GM19351 (cell line): ENCODE measurements at regions not wholly inside any gene's neighbourhood (a gene's known extent, or its start where the extent isn't known, plus 50 kb on each side); places are given as distances from the start of the nearest gene placed in this dataset.
"Not testable (repeated sequence)": the region's sequence is repeated elsewhere in the genome, so short reads cannot be mapped to it uniquely, and the experiment has no call there.

Experiments used
- ATAC-seq: cut with Tn5 transposase; IDR thresholded peaks from one replicate; pipeline ENCODE4 v1.9.1; 2021; ENCODE audit warnings: mild to moderate bottlenecking, moderate library complexity; ENCODE audit not compliant: unreplicated experiment

- ATAC-seq, result no peak
Measured at GRCh38 chr21:25489673-25490072, 117.6 kb downstream of the MRPL39 start.

- ATAC-seq, result peak; percentile 60
Measured at GRCh38 chr21:25487046-25487594, 120.2 kb downstream of the MRPL39 start.

GRCh38 chr21:25485914-25486313 lies 121.4 kb downstream of the MRPL39 start:
- ATAC-seq, result no peak

GRCh38 chr21:25467896-25468295 lies 139.4 kb downstream of the MRPL39 start:
- ATAC-seq, result no peak

GRCh38 chr21:25467071-25467470 lies 140.2 kb downstream of the MRPL39 start:
- not testable (repeated sequence) for ATAC-seq

- no peak for ATAC-seq
Measured at GRCh38 chr21:25466470-25466869, 140.8 kb downstream of the MRPL39 start.

GRCh38 chr21:25465263-25465662 lies 142.0 kb downstream of the MRPL39 start:
- no peak for ATAC-seq

GRCh38 chr21:25464275-25464674 lies 143.0 kb downstream of the MRPL39 start:
- ATAC-seq, result peak; percentile 69

GRCh38 chr21:25462517-25462971 lies 144.7 kb downstream of the MRPL39 start:
- ATAC-seq, result peak; percentile 66

- no peak for ATAC-seq
Measured at GRCh38 chr21:25461725-25462124, 145.6 kb downstream of the MRPL39 start.

- ATAC-seq, result no peak
Measured at GRCh38 chr21:25459993-25460392, 147.3 kb downstream of the MRPL39 start.

GRCh38 chr21:25459365-25459764 lies 147.9 kb downstream of the MRPL39 start:
- no peak for ATAC-seq

- no peak for ATAC-seq
Measured at GRCh38 chr21:25458484-25458883, 148.8 kb downstream of the MRPL39 start.

GRCh38 chr21:25457946-25458345 lies 149.3 kb downstream of the MRPL39 start:
- no peak for ATAC-seq

- peak; percentile 59 for ATAC-seq
Measured at GRCh38 chr21:25457411-25457810, 149.9 kb downstream of the MRPL39 start.

GRCh38 chr21:25456672-25457071 lies 150.6 kb downstream of the MRPL39 start:
- peak; percentile 45 for ATAC-seq

- ATAC-seq, result no peak
Measured at GRCh38 chr21:25453524-25453923, 153.8 kb downstream of the MRPL39 start.

GRCh38 chr21:25449950-25450349 lies 157.3 kb downstream of the MRPL39 start:
- ATAC-seq, result no peak

GRCh38 chr21:25441835-25442234 lies 165.4 kb downstream of the MRPL39 start:
- ATAC-seq, result no peak

- not testable (repeated sequence) for ATAC-seq
Measured at GRCh38 chr21:25437465-25437864, 169.8 kb downstream of the MRPL39 start.

- peak; percentile 46 for ATAC-seq
Measured at GRCh38 chr21:25428537-25428936, 178.7 kb downstream of the MRPL39 start.

- ATAC-seq, result no peak
Measured at GRCh38 chr21:25427828-25428227, 179.5 kb downstream of the MRPL39 start.

GRCh38 chr21:25426580-25426979 lies 180.7 kb downstream of the MRPL39 start:
- ATAC-seq, result no peak
